ENCODE measurements at regions not wholly inside any gene's neighbourhood (a gene's known extent, or its start where the extent isn't known, plus 50 kb on each side); places are given as distances from the start of the nearest gene placed in this dataset.
A peak's percentile ranks its signal among the peaks of the same experiment; 100 is the strongest.
"Not testable (repeated sequence)": the region's sequence is repeated elsewhere in the genome, so short reads cannot be mapped to it uniquely, and the experiment has no call there.

DNA sequence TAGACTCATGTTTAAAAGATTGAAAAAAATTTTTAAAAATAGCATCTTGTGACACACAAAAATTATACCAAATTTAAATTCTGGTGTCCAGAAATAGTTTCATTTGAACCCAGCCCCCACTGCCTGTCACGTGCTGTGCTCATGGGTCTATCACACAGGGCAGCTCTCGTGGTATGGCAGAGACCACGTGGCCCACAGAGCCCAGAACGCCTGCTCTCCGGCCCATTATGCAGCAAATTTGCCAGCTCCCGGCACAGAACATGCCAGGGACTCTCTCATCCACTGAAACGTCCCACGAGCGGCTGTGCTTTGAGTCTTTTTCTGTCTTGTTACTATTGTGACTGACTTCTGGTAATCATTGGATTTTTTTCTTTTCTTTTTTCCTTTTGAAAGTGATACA lies 224.3 kb downstream of the TTLL2 start:
- no peak for DNase-seq

DNA sequence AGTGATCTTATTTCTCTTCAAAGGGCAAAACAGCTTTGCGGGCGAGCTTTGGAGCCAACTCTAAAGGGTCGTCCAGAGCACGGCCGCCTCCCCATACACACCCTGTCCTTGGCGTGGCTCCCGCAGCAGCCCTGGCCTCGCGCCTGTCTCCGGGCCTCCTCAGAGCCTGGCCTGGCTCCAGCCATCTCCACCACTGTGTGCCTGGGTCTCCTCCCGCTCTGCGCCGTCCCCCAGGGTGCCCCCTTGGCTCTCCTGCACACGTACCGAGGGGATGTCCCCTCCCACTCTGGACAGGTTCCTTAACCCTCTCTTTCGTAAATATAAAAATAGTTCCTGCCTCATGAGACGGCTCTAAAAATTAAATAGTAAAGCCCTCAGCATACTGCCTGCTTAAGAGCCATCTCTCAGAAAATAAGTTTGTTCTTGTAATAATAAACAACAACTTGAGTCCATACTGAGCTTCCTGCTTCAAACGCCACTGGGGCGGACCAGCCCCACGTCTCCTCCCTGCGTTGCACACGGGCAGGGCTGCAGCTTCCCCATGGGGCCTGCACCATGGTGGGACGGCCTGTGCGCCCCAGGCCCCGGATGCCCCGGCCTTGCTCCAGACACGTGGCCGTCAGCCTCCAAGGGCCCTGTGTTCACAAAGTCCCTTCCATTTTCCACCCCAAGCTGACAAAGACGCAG lies 226.2 kb downstream of the TTLL2 start:
- no peak for DNase-seq

DNA sequence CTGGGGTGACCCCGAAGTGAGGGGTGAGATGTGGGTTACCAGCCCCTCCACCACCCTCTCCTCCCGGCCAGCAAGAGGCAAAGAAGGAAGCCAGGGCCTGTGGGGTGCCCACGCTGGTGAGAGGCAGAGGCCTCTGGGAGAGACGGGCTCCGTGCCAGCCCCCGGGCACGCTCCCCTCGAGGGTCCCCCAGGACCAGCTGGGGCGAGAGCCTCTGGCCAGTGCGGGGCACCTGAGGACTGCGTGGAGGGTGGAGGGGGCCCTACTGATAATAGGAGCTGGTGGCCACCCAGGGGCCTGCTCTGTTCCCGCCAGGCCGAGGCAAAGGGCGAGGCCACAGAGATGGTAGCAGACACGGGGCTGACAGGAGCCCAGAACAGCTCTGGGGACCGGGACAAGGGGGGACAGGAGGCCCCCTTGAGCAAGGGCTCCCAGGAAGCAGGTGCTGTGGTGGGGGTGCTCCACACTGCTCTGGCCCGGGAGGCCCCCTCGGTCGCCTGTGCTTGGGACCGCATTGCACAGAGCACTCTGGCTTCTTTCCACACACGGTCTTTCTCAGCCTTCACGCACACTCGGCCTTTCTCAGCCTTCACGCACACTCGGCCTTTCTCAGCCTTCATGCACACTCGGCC lies 226.9 kb downstream of the TTLL2 start:
- DNase-seq: no peak

DNA sequence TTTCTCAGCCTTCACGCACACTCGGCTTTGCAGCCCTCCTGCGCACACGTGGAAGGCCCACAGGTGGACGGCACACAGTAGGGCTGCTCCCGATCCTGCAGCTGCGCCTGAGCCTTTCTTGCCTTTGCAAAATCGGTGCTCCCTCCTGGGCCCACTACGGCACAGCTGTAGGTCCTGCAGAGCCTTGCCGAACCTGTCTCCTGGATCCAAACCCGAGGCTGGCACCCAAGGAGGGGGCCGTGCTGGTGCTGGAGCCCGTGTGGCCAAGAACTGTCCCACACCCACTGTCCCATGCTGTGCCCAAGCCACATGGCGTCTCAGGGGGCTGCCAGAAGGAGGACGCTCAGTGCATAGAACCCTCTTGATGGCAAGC lies 227.4 kb downstream of the TTLL2 start:
- no peak for DNase-seq

DNA sequence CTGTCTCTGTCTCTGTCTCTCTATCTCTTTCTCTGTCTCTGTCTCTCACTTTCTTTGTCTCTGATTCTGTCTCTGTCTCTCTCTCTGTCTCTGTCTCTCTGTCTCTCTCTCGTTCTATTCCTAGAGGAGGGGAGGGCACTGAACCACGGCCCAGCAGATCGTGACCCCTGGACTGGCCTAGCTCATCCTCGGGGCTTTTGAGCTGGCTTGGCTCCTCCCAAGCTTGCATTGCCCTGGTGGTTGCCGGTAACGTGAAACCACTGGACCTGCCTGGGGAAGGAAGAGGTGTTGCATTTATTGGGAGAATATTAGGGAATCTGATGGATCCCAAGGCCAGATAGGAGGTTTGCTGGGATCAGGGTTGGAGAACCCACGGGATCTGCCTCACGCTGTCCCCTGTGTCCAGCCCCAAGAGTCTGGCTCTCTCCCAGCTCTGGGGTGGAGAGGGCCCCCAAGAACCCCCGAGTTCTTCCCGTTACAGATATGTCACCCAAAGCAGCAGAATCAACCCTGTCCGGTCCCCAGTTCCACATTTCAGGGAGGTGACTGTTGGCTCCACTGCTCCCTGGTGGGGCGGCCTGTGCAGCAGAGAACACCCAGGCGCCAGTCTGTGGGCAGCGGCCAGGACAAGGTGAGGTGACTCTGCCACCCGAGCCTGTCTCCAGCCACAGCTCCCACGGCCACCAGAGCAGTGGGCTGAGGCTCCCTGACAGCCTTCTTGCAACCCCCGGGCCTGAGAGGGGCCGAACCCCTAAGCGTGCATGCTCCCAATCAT lies 228.3 kb downstream of the TTLL2 start:
- no peak for DNase-seq

DNA sequence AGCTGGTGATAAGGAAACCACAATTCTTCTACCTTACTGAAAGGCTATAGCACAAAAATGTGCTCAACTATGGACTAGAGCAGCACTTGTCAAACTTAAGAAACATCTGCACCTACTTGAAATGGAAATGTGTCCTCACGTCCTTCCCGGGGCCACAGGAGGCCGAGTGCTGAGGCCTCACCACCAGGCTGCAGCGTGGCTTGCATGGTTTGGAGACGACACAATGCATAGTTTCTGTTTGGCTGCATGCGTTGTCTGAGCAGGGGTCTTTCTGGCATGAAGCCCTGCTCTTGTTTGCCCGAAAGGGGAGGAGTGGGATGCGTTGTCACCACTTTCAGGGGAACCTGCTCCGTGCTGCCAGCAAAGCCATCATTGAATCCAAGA lies 228.8 kb downstream of the TTLL2 start:
- no peak for DNase-seq

DNA sequence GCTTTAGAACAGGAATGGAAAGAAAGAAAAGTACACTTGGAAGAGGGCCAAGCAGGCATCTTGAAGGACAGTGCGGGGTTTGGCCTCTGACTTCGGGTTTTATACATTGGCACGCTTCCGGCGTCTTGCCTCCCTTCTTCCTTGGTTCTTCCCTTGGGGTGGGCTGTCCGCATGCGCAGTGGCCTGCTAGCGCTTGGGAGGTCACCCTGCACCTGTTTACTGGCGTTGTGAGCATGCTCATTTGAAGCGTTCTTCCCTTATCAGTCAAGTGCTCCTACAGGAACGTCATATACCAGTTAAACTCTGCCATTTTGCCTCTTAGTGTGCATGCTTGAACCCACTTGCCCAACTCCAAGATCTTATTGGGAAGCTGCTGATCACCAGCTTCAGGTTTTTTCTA lies 230.0 kb downstream of the TTLL2 start:
- DNase-seq: no peak

DNA sequence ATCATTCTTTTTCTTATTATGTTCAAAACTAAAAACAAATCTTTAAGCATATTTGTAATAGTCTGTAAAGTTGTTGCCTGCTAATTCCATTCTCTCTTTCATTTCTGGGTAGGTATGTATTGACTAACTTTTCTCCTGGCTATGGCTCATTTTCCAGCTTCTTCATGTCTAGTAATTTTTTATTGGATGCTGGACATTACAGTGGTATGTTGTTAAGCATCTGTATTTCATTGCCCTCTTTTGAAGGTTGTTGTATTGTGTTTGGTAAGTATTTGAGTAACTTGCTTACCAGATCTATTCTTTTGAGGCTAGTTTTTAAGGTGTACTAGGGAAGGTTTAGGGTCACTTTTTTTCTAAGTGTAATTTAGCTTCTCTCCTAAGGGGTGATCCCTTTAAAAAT lies 230.9 kb downstream of the TTLL2 start:
- no peak for DNase-seq

DNA sequence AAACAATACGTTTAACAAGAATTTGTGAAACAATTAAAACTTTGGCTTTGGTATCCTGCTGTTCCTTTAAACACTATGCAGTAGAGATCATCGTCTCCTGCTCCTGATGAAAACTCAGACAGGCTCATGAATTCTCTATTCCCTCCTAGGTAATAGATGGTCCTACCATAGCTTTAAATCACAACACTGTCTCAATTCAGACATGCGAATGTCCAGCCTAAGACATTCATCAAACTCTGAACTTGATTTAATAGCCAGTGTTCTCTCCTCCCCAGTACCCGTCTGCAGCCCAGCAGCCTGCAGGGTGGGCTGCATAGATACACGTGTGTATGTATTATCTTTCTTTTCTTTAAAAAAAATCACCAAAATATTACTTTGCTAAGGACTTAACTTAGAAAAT lies 232.8 kb downstream of the TTLL2 start:
- DNase-seq: no peak

DNA sequence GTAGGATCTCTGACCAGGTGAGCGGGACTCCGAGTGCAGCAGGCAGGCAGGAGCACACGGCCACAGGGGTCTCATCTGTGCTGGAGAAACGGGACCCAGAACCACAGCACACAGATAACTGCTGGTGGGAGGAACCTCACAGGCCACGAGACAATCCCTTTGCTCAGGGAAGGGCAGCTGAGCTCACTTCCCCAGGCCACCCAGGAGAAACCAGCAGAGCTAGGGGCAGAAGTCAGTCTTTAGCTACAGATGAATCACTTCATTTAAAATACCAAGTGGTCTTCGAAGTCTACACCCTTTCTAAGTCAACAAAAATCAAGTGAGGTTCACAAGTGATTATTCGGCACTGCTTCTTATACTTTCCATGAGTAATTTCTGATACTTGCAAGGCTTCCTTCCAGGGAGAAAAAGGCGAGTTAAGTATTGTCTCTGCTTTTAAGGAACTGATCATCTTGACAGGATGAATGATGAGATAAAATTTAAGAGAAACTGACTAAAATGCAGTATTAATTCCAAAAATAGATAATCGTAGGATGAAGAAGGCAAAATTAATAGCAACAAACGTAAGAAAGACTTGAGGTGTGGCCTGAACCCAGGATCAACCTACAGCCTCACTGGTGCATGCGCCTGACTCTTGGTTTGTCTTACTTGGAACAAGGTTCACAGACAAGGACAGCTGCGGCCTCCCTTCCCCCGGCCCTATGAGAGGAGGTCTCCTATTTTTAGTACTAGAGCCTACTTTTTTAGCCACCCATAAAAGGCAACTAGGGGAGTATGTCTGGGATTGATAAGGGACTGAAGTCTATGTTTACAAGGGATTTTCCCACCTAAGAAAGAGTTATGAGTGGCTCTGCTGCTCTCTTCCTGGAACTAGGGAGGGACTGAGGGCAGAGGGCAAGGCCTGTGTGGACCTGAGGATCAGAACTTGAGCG lies 233.6 kb downstream of the TTLL2 start:
- DNase-seq: no peak

DNA sequence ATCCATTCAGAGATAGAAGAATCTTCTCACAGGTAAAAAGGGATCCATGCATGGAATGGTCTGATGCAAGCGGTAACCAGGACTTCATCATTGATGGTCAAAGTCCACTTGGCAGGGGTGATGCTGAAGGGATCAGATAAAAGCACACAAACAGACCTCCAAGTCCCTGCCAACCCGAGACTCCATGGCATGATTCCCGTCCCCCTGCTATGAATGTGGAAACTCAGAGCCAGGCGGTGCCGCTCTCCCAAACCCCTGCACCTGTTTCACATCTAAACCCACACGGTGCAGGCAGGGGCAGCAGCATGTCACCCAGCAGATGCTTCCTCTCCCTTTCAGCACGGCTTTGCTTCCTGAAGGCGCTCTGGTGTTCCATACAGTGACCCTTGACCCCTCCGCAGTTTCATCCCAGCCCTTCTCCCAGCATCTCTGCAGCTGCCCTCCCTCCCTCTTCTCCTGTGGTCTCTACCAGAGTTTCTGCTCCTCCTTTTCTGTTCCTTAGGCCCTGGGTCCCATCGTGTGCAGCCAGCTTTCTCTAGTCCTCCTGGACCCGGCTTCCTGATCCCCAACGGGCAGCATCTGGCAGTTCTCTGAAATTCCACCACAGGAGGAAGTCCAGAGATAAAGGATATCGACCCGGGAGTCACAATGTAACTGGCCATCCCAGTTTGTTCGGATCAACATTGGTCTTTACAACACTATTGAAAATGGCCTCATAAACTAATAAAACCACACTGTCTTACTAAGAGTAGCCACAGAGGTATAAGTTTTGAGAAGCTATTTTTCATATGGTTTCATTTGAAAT lies 235.0 kb downstream of the TTLL2 start:
- DNase-seq: no peak

DNA sequence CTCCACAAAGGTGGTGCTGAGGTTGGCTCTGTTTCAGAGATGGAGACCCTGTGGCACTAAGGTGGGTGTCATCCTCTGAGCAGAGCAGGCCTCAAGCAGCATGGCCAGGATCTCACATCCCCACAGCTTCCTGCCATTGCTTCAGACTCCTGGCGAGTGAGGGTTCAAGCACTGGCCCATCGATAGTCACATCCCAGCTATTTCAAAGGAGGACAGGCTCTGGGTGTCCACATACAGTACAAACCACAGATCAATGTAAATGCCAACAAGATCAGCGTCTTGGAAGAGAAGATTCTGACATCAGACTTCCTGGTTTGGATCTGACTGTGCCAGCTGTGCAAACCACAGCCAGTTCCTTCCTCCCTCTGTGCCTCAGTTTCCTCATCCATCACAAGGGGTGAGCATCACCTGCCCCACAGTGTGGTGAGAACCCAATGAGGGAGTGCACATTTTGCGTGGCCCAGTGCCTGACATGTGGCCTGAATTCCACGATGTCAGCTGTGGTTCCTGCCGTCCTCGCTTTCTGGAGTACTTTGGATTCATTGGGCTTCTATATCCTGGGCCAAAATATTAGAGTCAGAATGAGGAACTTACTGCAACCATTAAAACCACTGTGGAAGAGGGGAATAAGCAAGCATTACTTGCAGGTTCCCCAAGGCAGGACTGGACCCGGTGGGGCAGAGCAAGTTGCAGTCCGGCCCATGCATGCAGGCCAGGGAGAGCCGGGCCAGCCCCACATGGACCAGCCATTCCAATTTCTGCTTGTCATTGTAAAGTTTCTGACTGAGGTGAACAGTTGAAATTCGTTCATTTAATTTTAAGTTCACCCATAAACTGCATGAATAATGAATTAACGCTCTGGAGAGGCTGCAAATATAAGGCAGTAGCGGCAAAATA lies 236.0 kb downstream of the TTLL2 start:
- no peak for DNase-seq

DNA sequence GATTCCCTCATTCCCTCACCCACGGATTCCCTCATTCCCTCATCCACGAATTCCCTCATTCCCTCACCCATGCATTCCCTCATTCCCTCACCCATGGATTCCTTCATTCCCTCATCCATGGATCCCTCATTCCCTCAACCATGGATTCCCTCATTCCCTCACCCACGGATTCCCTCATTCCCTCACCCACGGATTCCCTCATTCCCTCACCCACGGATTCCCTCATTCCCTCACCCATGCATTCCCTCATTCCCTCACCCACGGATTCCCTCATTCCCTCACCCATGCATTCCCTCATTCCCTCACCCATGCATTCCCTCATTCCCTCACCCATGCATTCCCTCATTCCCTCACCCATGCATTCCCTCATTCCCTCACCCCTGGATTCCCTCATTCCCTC lies 238.0 kb downstream of the TTLL2 start:
- not testable (repeated sequence) for DNase-seq

DNA sequence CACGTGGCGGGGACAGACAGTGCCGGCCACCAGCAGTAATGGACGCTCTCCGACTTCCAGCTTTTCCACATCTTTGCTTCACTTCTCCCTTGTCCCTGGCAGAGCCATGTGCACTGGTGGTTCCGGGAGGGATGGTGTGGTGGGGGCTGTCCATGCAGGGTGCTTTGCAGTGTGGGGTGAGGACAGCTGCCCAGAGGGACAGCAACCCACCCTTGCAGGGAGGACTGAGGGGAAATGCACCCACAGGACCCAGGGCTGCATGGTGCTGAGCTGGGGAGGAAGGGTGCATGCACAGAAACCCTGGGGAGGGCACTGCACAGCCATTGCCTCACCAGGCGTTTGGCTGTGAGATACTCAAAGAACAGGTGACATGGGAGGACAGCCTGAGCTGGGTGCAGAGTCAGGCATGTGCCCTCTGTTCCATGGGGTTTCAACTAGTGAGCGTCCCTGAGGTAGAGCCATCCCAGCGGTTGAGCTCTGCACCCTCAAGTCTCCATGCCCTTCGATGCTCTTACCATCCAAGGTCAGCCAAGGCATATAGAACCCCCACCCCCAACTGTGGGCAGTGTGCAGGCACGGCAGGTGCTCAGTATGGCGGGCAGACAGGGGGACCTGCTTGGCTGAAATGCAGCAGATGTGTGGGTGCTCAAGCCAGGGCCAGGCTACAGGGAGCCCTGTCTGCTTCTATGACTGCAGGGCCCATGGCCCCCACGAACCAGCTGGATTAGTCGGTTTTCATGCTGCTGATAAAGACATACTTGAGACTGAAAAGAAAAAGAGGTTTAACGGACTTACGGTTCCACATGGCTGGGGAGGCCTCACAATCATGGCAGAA lies 239.7 kb downstream of the TTLL2 start:
- no peak for DNase-seq

DNA sequence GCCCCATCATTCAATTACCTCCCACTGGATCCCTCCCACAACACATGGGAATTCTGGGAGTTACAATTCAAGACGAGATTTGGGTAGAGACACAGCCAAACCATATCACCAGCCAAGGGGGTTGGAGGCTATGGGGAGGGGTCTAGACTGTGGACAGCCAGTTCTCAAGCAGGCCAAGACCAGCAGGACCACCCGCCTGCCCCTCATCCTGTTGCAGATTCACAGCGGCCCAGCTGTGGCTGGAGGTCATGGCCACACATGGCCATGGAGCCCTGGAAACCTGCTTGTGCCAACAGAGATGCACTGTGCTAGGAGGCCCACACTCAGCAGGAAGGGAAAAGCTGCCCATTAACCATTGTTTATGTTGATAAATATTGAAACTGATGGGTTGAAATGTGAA lies 240.5 kb downstream of the TTLL2 start:
- DNase-seq: no peak

DNA sequence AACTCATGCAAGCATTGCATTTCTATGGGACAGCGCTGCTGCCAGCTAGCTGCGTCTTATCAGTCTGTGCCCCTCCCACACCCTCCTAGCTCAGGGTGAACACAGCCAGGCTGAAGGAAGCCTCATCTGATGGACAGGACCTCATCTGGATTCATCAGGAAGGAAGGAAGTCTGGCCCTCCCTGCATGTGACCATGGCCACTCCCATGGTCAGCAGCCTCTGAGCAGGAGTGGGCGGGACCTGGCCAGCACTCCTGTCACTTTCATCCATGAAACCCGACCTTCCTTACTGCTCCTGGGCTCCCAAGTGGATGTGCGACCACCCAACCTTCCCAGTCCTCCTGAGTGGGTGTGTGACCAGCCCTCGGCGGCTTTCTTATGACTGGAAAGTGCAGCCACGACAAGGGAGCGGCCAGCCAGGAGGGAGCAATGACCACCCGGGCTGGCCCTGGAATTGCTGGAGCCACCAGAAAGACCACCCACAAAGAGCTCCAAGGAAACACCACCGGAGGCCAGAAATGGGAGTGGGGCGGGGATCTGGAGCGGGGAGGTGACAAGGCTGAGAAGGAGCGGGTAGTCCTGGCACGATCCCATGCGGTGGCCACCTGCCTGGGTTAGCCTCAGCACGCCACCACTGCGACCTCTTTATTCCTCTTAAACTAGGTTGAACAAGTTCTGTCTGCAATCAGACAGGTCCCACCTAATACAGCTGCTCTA lies 241.2 kb downstream of the TTLL2 start:
- peak in 1 of 2 donors; percentile 8 for DNase-seq

DNA sequence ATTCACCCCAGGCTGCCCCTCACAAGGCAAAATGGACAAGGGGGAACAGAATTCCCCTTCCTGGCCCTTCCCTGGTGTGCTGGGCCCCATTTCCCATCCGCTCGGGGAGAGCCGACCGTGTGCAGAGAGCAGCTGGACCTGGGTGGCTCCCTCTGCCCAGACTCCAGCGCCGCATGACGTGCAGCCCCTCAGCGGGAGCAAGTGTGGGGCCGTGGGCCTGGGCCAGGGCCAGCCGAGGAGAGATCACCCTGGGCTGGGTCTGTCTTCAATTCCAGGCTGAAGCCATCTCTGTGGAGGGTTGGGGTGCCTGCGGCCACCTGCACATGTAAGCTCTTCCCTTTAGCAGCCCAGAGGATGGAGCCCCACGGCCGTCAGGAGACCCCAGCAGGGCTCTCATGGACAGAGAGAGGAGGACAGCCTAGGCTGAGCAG lies 241.8 kb downstream of the TTLL2 start:
- peak in 1 of 2 donors; percentile 13 for DNase-seq

DNA sequence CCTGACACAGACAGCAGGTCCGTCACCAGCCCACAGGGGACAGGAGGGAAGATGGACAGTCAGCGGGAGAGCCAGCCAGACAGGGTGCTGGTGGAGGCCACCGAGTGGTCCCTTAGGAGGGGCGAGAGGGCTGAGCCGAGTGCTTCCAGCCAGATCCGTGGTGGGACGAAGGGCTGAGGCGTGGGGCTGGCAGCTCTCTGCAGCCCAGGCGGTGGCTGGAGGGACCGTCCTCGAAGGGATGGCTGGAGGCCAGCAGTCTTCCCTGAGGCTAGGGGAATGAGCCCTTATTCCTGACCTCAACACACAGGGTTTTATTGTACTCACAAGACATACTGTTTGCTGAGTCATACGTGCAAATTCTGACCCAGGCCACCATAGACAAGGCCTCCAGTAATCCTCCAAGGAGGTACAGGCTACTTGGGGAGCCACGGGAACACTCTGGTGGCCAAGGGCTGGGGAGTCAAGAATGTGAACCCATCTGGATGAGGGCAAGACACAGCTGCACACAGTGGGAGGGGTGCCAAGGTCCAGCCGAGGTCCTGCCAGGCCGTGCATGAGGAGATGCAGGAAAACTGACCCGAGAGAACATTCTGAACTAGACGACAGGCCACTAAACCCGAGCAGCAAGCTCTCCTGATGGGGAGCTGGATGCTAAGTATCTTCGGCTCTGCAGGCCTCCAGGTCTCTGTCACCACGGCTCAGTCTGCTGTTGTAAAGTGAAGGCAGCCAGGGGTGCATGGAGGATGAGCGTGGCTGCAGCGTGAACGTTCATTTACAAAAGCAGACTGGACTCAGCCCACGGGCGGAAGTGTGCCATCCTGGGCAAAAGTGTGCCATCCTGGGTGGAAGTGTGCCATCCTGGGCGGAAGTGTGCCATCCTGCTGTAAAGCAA lies 242.5 kb downstream of the TTLL2 start:
- peak in 1 of 2 donors; percentile 7 for DNase-seq
